Mammary epithelial cell (primary cell): ENCODE measurements at regions not wholly inside any gene's neighbourhood (a gene's known extent, or its start where the extent isn't known, plus 50 kb on each side); places are given as distances from the start of the nearest gene placed in this dataset.

Experiments
- CTCF ChIP-seq, 2 donors: IDR thresholded peaks in 1 of 2; conservative IDR thresholded peaks in 1 of 2; 2 replicates each; pipeline ENCODE4 v1.5.1; 2011 to 2012; ENCODE audit warnings: inconsistent platforms in 2 of 2, low read length in 2 of 2, mild to moderate bottlenecking in 2 of 2, control low read depth in 1 of 2, low read depth in 1 of 2; ENCODE audit not compliant: insufficient read depth in 1 of 2; ENCODE audit errors: extremely low read depth in 1 of 2
- EZH2 ChIP-seq: IDR thresholded peaks from 2 replicates; pipeline ENCODE4 v1.6.1; 2012; ENCODE audit warnings: low read length, inconsistent platforms, borderline replicate concordance

- TF ChIP-seq CTCF (conservative IDR thresholded peaks at IDR 0.05 in 1 of 2, IDR thresholded peaks at IDR 0.05 in 1 of 2; ENCODE audit: extremely low read depth in 1 of 2, insufficient read depth in 1 of 2, low read depth in 1 of 2, low read length in 2 of 2): no peak
- TF ChIP-seq EZH2: no peak
Observed at GRCh38 chr1:19015476-19015875, 59.0 kb upstream of the IFFO2 start.
